ENCODE measurements at regions not wholly inside any gene's neighbourhood (a gene's known extent, or its start where the extent isn't known, plus 50 kb on each side); places are given as distances from the start of the nearest gene placed in this dataset.

DNA sequence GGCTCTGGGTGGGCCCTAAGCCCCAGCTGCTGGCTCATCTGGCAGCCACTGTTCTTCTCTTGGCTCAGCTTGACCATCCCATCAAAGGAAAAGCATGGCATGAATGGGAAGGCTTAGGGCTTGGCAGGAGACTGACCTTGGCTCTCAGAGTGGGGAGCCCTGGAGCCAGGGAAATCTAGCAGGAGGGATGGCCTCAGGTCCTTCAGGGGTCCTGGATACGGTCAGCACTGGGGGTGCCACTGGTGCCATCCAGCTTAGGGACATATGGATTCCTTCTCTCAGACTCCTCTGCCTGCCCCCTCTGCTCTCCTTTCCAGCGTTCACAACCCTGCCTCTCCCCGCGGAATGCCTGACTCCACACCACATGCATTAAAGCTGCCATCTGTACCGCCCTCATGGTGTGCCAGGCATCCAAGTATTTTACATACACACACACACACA is 165.5 kb upstream of the HAAO start:
- no peak for TF ChIP-seq EZH2phosphoT487 (IDR thresholded peaks at IDR 0.05; ENCODE audit: low read depth)
- TF ChIP-seq, protein P1, sequence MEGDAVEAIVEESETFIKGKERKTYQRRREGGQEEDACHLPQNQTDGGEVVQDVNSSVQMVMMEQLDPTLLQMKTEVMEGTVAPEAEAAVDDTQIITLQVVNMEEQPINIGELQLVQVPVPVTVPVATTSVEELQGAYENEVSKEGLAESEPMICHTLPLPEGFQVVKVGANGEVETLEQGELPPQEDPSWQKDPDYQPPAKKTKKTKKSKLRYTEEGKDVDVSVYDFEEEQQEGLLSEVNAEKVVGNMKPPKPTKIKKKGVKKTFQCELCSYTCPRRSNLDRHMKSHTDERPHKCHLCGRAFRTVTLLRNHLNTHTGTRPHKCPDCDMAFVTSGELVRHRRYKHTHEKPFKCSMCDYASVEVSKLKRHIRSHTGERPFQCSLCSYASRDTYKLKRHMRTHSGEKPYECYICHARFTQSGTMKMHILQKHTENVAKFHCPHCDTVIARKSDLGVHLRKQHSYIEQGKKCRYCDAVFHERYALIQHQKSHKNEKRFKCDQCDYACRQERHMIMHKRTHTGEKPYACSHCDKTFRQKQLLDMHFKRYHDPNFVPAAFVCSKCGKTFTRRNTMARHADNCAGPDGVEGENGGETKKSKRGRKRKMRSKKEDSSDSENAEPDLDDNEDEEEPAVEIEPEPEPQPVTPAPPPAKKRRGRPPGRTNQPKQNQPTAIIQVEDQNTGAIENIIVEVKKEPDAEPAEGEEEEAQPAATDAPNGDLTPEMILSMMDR (IDR thresholded peaks at IDR 0.05; ENCODE audit: low read depth, low read length), result no peak
